SU-DHL-6 (cell line): ENCODE measurements at regions not wholly inside any gene's neighbourhood (a gene's known extent, or its start where the extent isn't known, plus 50 kb on each side); places are given as distances from the start of the nearest gene placed in this dataset.

Experiments
- H2AFZ ChIP-seq: fragments of 200-600 bp; sonication (generic); 2 replicates; pipeline ENCODE4 v1.6.1; 2014; ENCODE audit warnings: low read depth, mild to moderate bottlenecking, moderate library complexity, mixed read lengths, antibody characterized with exemption, low read length; ENCODE audit not compliant: severe bottlenecking
- H3F3A ChIP-seq: fragments of 200-600 bp; shearing (Covaris generic); 2 replicates; pipeline ENCODE4 v1.6.0; 2016; ENCODE audit warnings: antibody characterized with exemption, mild to moderate bottlenecking; ENCODE audit not compliant: insufficient read depth
- H3K27ac ChIP-seq: fragments of 200-600 bp; sonication (generic); 2 replicates; pipeline ENCODE4 v1.5.1; 2016; ENCODE audit warnings: low read depth, mild to moderate bottlenecking, low read length, moderate library complexity, mixed read lengths
- H3K27me3 ChIP-seq: fragments of 200-600 bp; sonication (generic), shearing (Covaris generic); 2 replicates; pipeline ENCODE4 v1.6.0; 2014; ENCODE audit warnings: mild to moderate bottlenecking, low read length
- H3K36me3 ChIP-seq: fragments of 200-600 bp; sonication (generic); 2 replicates; pipeline ENCODE4 v1.6.1; 2014; ENCODE audit warnings: mild to moderate bottlenecking, low read length, mixed read lengths
- H3K4me2 ChIP-seq: fragments of 300-600, 200-600 bp; shearing (Covaris generic), sonication (generic); 2 replicates; pipeline ENCODE4 v1.6.0; 2014; ENCODE audit warnings: low read length, low read depth, mild to moderate bottlenecking; ENCODE audit not compliant: poor library complexity, severe bottlenecking
- H3K4me3 ChIP-seq: fragments of 200-600 bp; sonication (generic); 2 replicates; pipeline ENCODE4 v1.5.1; 2014; ENCODE audit warnings: antibody characterized with exemption, low read length, mild to moderate bottlenecking, mixed read lengths; ENCODE audit not compliant: insufficient read depth, poor library complexity, severe bottlenecking
- H3K79me2 ChIP-seq: fragments of 200-600 bp; sonication (generic); 2 replicates; pipeline ENCODE4 v1.6.1; 2014; ENCODE audit warnings: mild to moderate bottlenecking, low read length, moderate library complexity; ENCODE audit not compliant: insufficient read depth
- H3K9ac ChIP-seq: fragments of 200-600 bp; sonication (generic); 2 replicates; pipeline ENCODE4 v1.7.0; 2014; ENCODE audit warnings: mild to moderate bottlenecking, low read length
- H3K9me2 ChIP-seq: fragments of 200-600 bp; sonication (generic); replicated peaks from 2 replicates; pipeline ENCODE4 v1.6.1; 2014; ENCODE audit warnings: low read length; ENCODE audit not compliant: insufficient read depth
- H3K9me3 ChIP-seq: fragments of 200-600 bp; sonication (generic); 2 replicates; pipeline ENCODE4 v1.6.1; 2014; ENCODE audit warnings: low read length, mixed read lengths; ENCODE audit not compliant: insufficient read depth
- H4K20me1 ChIP-seq: fragments of 200-600 bp; sonication (generic); 2 replicates; pipeline ENCODE4 v1.6.1; 2014; ENCODE audit warnings: low read depth, mild to moderate bottlenecking, antibody characterized with exemption, low read length, moderate library complexity, mixed read lengths
- CTCF ChIP-seq: fragments of 200-600 bp; sonication (generic); IDR thresholded peaks from one replicate; pipeline ENCODE4 v1.5.1; 2017; ENCODE audit warnings: antibody characterized with exemption, mild to moderate bottlenecking, low read length, moderate library complexity; ENCODE audit not compliant: insufficient read depth, poor library complexity, severe bottlenecking
- EZH2phosphoT487 ChIP-seq: fragments of 200-600 bp; sonication (generic), shearing (Covaris generic); conservative IDR thresholded peaks from 2 replicates; pipeline ENCODE4 v1.6.1; 2018; ENCODE audit warnings: mild to moderate bottlenecking, antibody characterized with exemption, low read length, moderate library complexity, mixed read lengths

GRCh38 chr21:16044676-16045075, 314.9 kb downstream of the USP25 start:
- Histone ChIP-seq H4K20me1 (no peaks in the 10 kb centered on the region), H3K4me2 (no peak overlapping the region), H2AFZ (no peak overlapping the region), H3K36me3 (no peaks in the 10 kb centered on the region), H3K9ac (no peak overlapping the region), H3K27ac (no peak overlapping the region), H3K9me3 (no peaks in the 10 kb centered on the region; the same call in 1 of the 2 replicates), H3K79me2 (no peaks in the 10 kb centered on the region), H3K4me3 (no peak overlapping the region), H3K27me3 (no peaks in the 10 kb centered on the region), H3K9me2 (no peaks in the 10 kb centered on the region), H3F3A (no peaks in the 10 kb centered on the region)
- TF ChIP-seq EZH2phosphoT487 (no peak), CTCF (no peak)

GRCh38 chr21:16046656-16047330, 317.0 kb downstream of the USP25 start:
- no peaks in the 10 kb centered on the region for H4K20me1 ChIP-seq
- H3K36me3 ChIP-seq, result no peaks in the 10 kb centered on the region
- no peaks in the 10 kb centered on the region for H3K79me2 ChIP-seq
- H3K9me3 ChIP-seq, result no peaks in the 10 kb centered on the region
- H2AFZ ChIP-seq, result no peak overlapping the region
- no peaks in the 10 kb centered on the region for H3F3A ChIP-seq
- H3K27me3 ChIP-seq, result no peaks in the 10 kb centered on the region
- no peak overlapping the region for H3K27ac ChIP-seq
- H3K9ac ChIP-seq, result no peak overlapping the region
- no peaks in the 10 kb centered on the region for H3K9me2 ChIP-seq
- no peak for TF ChIP-seq CTCF
- TF ChIP-seq EZH2phosphoT487, result no peak
- H3K4me3 ChIP-seq, result no peak overlapping the region
- no peak overlapping the region for H3K4me2 ChIP-seq

GRCh38 chr21:16047904-16048303, 318.1 kb downstream of the USP25 start:
- Histone ChIP-seq H3K27me3 (no peaks in the 10 kb centered on the region), H3K9me2 (no peaks in the 10 kb centered on the region), H4K20me1 (no peaks in the 10 kb centered on the region), H3F3A (no peaks in the 10 kb centered on the region), H3K27ac (no peak overlapping the region), H3K9me3 (no peaks in the 10 kb centered on the region), H3K4me3 (no peak overlapping the region), H3K4me2 (no peak overlapping the region), H3K36me3 (no peaks in the 10 kb centered on the region), H3K79me2 (no peaks in the 10 kb centered on the region), H2AFZ (no peak overlapping the region), H3K9ac (no peak overlapping the region)
- TF ChIP-seq EZH2phosphoT487 (no peak), CTCF (no peak)
